ENCODE measurements at regions not wholly inside any gene's neighbourhood (a gene's known extent, or its start where the extent isn't known, plus 50 kb on each side); places are given as distances from the start of the nearest gene placed in this dataset.

DNA sequence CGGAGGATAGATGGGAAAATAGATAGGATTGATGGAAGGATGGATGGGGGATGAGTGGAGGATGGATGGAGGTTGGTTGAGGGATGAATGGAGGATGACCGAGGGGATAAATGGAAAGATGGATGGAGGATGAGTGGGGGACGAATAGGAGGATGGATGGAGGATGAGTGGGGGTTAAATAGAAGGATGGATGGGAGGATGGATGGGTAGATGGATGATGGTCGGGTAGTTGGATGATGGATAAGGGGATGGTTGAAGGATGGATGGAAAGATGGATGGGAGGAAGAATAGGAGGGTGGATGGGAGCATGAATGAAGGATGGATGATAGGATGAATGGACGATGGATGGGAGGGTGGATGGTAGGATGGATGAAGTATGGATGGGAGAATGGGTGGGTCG is 219.3 kb upstream of the IER5L start:
- TF ChIP-seq POLR2A (IDR thresholded peaks at IDR 0.05; ENCODE audit: borderline replicate concordance, extremely low read depth, insufficient read depth, insufficient read length): no peak
- TF ChIP-seq, protein P1, sequence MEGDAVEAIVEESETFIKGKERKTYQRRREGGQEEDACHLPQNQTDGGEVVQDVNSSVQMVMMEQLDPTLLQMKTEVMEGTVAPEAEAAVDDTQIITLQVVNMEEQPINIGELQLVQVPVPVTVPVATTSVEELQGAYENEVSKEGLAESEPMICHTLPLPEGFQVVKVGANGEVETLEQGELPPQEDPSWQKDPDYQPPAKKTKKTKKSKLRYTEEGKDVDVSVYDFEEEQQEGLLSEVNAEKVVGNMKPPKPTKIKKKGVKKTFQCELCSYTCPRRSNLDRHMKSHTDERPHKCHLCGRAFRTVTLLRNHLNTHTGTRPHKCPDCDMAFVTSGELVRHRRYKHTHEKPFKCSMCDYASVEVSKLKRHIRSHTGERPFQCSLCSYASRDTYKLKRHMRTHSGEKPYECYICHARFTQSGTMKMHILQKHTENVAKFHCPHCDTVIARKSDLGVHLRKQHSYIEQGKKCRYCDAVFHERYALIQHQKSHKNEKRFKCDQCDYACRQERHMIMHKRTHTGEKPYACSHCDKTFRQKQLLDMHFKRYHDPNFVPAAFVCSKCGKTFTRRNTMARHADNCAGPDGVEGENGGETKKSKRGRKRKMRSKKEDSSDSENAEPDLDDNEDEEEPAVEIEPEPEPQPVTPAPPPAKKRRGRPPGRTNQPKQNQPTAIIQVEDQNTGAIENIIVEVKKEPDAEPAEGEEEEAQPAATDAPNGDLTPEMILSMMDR (IDR thresholded peaks at IDR 0.05 in 2 of 3, conservative IDR thresholded peaks at IDR 0.05 in 1 of 3; ENCODE audit: borderline replicate concordance in 1 of 3, insufficient read depth in 1 of 3, low read depth in 2 of 3, low read length in 2 of 3): no peak
- no peak for TF ChIP-seq ZNF274 (IDR thresholded peaks at IDR 0.05; ENCODE audit: low read depth, low read length)
- no peak for TF ChIP-seq YY1 (IDR thresholded peaks at IDR 0.05; ENCODE audit: extremely low read depth, insufficient replicate concordance, low read depth, low read length)
- TF ChIP-seq FOSL1 (IDR thresholded peaks at IDR 0.05; ENCODE audit: low read depth): no peak
- no peak for TF ChIP-seq EZH2 (IDR thresholded peaks at IDR 0.05)
- no peak for TF ChIP-seq EGR1 (IDR thresholded peaks at IDR 0.05; ENCODE audit: low read depth)
- TF ChIP-seq, protein P2, sequence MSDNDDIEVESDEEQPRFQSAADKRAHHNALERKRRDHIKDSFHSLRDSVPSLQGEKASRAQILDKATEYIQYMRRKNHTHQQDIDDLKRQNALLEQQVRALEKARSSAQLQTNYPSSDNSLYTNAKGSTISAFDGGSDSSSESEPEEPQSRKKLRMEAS (IDR thresholded peaks at IDR 0.05): no peak
